Heart left ventricle (tissue), 16 donors: ENCODE measurements at regions not wholly inside any gene's neighbourhood (a gene's known extent, or its start where the extent isn't known, plus 50 kb on each side); places are given as distances from the start of the nearest gene placed in this dataset.

ENCODE experiments used
- ATAC-seq, 4 donors: fragments of 200-7000 bp; cut with Tn5 transposase; one replicate each; pipeline ENCODE4 v1.9.1; 2020 to 2022; ENCODE audit warnings: moderate library complexity in 4 of 4, mild to moderate bottlenecking in 3 of 4, moderate number of reproducible peaks in 1 of 4
- DNase-seq, 5 donors: peaks; one replicate each; pipeline ENCODE4 v3.0.0-alpha.2; 2020
- H3K27ac ChIP-seq, 12 donors: fragments of 200-600 bp; sonication (generic) in 4 of 12; one replicate each; pipeline versions ENCODE4 v1.5.0 to v1.8.0; 2016 to 2022; ENCODE audit warnings: mild to moderate bottlenecking in 2 of 12
- H3K27me3 ChIP-seq, 9 donors: fragments of 200-600 bp; sonication (generic) in 2 of 9; one replicate each; pipeline versions ENCODE4 v1.5.1 to v1.8.0; 2016 to 2022; ENCODE audit warnings: mild to moderate bottlenecking in 3 of 9
- H3K36me3 ChIP-seq, 9 donors: fragments of 200-600 bp; sonication (generic) in 2 of 9; one replicate each; pipeline versions ENCODE4 v1.5.0 to v1.8.0; 2018 to 2022; ENCODE audit warnings: mild to moderate bottlenecking in 2 of 9
- H3K4me1 ChIP-seq, 12 donors: fragments of 200-600 bp; sonication (generic) in 4 of 12; one replicate each; pipeline versions ENCODE4 v1.5.0 to v1.8.0; 2016 to 2022; ENCODE audit warnings: mild to moderate bottlenecking in 3 of 12
- H3K4me3 ChIP-seq, 12 donors: fragments of 200-600 bp; sonication (generic) in 4 of 12; one replicate each; pipeline versions ENCODE4 v1.5.0 to v1.8.0; 2017 to 2022; ENCODE audit warnings: mild to moderate bottlenecking in 9 of 12, moderate library complexity in 4 of 12
- H3K9me3 ChIP-seq, 12 donors: fragments of 200-600 bp; sonication (generic) in 4 of 12; one replicate each; pipeline versions ENCODE4 v1.5.0 to v1.8.0; 2016 to 2022; ENCODE audit warnings: mild to moderate bottlenecking in 1 of 12
- POLR2A ChIP-seq, 2 donors: fragments of 450-650 bp; IDR thresholded peaks; one replicate each; pipeline ENCODE4 v1.6.1; 2017; ENCODE audit warnings: antibody characterized with exemption in 2 of 2, mild to moderate bottlenecking in 2 of 2, moderate library complexity in 2 of 2
- WGBS, 4 donors: extraction: QIAGEN DNeasy Blood & Tissue Kit in 2 of 4; methylation state at CpG; one replicate each; pipeline versions ENCODE4 v1.1.5 to v1.1.7; 2013 to 2018; 5-methylcytosine and 5-hydroxymethylcytosine counted together
- intact Hi-C, 10 donors: fragments of 100-400 bp; cut with DNase I; formaldehyde crosslinking; loops; one replicate each; pipeline versions ENCODE4 v1.11.1 to v1.14.2; 2022
- TF ChIP-seq, protein P1 (sequence below), 12 donors: fragments of 200-600 bp; sonication (generic) in 4 of 12; IDR thresholded peaks; one replicate each; pipeline versions ENCODE4 v1.5.0 to v1.8.0; 2018 to 2022; ENCODE audit warnings: antibody characterized with exemption in 12 of 12, mild to moderate bottlenecking in 5 of 12
- donor health status: ischemic (EF 13 %, LVEDD 7.1; RV severe dilation, severe dysfunction).
- donor health status: healthy with polysubstance abuse.
- donor health status: DM: no; HTN: yes; CAD: no.
- donor health status: DM: no; HTN: no; CAD: no.
- donor health status: ischemic (EF 25% LVEDD 6.9; RV normal size, moderate dysfunction).
- donor health status: ischemic (EF 25% LVEDD 5.7; RV mildly dilated, moderate dysfunction).
- donor health status: healthy.
- donor health status: DM: yes; HTN: yes; CAD: no.
- donor health status: ischemic (EF 35%, LVEDD 5.7; RV mildly dilated, moderate dysfunction).
- donor health status: nonischemic (EF 11% LVEDD 7.7; RV severe dilation, severe dysfunction).
- donor health status: DM: yes; HTN: yes; CAD: no.
- donor health status: PGD.
- donor health status: ischemic (EF 29% LVEDD 5.4; RV normal size, mild dysfunction).
- donor health status: nonischemic (EF 23%, LVEDD 6.1; RV moderate dilation, normal function).

DNA sequence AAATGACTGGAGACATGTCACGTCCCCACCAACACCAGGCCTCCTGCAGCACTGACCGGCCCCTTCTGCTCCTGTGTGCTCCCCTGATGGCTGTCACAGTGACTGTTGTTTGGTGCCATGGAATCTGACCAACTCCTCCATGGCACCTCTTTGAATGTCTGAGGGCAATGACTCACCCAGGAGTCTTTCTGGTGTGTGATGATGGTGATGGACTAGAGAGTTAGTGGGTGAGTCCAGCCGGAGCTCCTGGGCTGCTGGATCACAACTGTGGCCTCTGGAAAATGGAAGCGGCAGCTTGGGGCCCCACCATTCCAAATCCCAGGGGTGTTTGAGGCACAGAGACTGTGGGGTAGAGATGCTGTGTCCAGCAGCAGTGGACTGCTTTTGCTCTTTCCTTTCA lies 133.3 kb downstream of the TFAP2C start:
- TF ChIP-seq POLR2A (IDR thresholded peaks at IDR 0.05): no peak
- TF ChIP-seq, protein P1, sequence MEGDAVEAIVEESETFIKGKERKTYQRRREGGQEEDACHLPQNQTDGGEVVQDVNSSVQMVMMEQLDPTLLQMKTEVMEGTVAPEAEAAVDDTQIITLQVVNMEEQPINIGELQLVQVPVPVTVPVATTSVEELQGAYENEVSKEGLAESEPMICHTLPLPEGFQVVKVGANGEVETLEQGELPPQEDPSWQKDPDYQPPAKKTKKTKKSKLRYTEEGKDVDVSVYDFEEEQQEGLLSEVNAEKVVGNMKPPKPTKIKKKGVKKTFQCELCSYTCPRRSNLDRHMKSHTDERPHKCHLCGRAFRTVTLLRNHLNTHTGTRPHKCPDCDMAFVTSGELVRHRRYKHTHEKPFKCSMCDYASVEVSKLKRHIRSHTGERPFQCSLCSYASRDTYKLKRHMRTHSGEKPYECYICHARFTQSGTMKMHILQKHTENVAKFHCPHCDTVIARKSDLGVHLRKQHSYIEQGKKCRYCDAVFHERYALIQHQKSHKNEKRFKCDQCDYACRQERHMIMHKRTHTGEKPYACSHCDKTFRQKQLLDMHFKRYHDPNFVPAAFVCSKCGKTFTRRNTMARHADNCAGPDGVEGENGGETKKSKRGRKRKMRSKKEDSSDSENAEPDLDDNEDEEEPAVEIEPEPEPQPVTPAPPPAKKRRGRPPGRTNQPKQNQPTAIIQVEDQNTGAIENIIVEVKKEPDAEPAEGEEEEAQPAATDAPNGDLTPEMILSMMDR (IDR thresholded peaks at IDR 0.05): no peak
- Histone ChIP-seq H3K4me1 (no peaks in the 10 kb centered on the region), H3K9me3 (no peaks in the 10 kb centered on the region), H3K27me3 (no peaks in the 10 kb centered on the region), H3K27ac (no peak overlapping the region), H3K4me3 (no peak overlapping the region), H3K36me3 (no peaks in the 10 kb centered on the region)
- DNase-seq (no peak), ATAC-seq (no peak)
- 85 to 90% (median 87%) methylated on average over 4 of the region's 4 CpGs for WGBS, 4 donors
- intact Hi-C loops: no loop called here

DNA sequence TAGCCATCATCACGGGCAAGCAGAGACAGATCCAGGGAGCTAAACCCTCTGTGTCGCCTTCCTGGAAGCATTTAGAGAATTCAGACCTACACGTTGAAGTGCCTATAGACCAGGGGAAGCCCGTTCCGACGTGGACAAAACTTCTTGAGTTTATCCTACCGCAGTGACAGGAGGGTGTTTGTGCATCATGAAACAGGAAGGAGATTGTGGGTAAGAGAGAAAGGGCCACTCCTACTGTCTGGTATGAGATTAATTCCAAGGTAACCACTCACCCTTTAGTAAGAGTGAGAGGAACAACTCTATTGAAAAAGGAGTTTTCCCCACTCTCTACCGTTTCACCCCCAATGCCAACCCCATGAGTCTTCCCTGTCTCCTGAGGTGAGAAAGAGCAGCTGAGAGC lies 133.7 kb downstream of the TFAP2C start:
- Histone ChIP-seq H3K36me3 (no peaks in the 10 kb centered on the region), H3K9me3 (no peaks in the 10 kb centered on the region), H3K4me1 (no peaks in the 10 kb centered on the region), H3K4me3 (no peak overlapping the region), H3K27ac (no peak overlapping the region), H3K27me3 (no peaks in the 10 kb centered on the region)
- WGBS, 4 donors: 86 to 92% (median 91%) methylated on average over 8 of the region's 8 CpGs
- TF ChIP-seq, protein P1 (IDR thresholded peaks at IDR 0.05): no peak
- TF ChIP-seq POLR2A (IDR thresholded peaks at IDR 0.05): no peak
- ATAC-seq (no peak), DNase-seq (no peak)
- intact Hi-C loops: no loop called here

DNA sequence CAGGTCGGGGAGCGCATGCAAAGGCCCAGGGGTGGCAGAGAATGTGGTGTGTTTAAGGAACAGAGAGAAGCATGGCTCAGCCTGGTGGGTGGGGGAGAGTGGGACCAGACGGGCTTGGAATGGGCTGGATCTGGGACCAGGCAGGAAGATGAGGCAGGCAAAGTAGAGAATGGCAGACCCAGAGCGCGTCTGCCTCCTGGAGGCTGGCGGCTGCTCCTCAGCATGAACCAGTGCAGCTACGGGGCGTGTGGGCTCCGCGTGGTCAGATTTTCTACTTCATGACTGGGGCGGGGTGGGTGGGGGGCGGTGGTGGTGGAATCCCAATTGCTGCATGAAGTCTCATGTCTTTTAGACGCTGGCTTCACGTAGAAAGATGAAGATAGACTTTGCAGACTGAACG lies 135.6 kb downstream of the TFAP2C start:
- ATAC-seq: no peak
- no peak for DNase-seq
- 78 to 86% (median 82%) methylated on average over 12 to 15 of the region's 15 CpGs for WGBS, 4 donors
- H3K36me3 ChIP-seq: no peaks in the 10 kb centered on the region
- intact Hi-C loops: no loop called here
- peaks cover 0 to under 1% (median 0%) of the 10 kb centered on the region in 9 donors for H3K27me3 ChIP-seq
- H3K9me3 ChIP-seq: no peaks in the 10 kb centered on the region
- H3K4me1 ChIP-seq: no peaks in the 10 kb centered on the region
- H3K27ac ChIP-seq: no peak overlapping the region
- no peak for TF ChIP-seq POLR2A (IDR thresholded peaks at IDR 0.05)
- TF ChIP-seq, protein P1 (IDR thresholded peaks at IDR 0.05): no peak
- no peak overlapping the region for H3K4me3 ChIP-seq

DNA sequence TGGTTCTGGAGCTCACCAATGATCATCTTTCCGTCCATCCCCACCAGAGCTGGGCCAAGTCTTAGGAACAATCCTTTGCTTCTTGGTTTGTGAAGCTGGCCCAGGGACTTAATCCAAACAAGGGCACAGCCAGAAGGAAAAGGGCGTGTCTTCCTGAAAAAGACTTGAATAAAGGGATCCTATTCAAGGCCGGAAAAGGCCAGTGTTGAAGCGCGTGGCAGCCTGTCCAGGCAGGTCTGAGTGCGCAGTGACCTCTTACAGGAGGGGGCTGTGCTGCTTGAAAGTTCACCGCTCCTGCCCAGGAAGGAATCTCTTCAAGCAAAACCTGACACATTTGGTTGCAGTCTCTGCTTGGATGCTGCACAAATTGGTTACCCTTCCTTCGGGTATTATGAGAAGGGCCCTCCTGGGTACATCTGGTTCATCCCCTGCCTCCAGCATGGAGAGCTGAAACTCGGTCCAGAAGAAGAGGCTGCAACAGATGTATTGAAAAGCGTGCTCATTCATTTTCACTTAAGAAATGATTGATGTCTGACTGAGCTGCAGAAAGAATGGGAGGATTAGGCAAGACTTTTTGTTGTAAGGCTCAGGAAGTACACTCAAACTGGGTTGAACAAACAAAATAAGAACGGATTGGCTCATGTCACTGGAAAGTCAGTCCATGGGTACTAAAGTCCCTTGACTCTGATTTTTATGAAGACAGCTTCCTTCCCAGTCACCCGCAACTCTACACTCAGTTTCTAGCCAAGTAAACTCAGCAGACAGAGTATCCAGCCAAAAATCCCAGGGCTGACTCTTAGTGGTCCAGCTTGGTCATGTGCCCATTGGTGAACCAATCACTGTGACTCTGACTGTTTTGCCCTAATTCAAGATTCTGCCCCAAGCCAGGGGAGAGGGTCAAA lies 136.3 kb downstream of the TFAP2C start:
- Histone ChIP-seq H3K4me1 (no peaks in the 10 kb centered on the region), H3K36me3 (no peaks in the 10 kb centered on the region), H3K27ac (no peak overlapping the region), H3K27me3 (peaks cover 0 to 8% (median 0%) of the 10 kb centered on the region in 9 donors), H3K4me3 (no peak overlapping the region), H3K9me3 (no peaks in the 10 kb centered on the region)
- DNase-seq (no peak), ATAC-seq (peak in 1 of 4 donors; percentile 69)
- TF ChIP-seq, protein P1 (IDR thresholded peaks at IDR 0.05): no peak
- TF ChIP-seq POLR2A (IDR thresholded peaks at IDR 0.05): no peak
- intact Hi-C loops: no loop called here
- WGBS, 4 donors: 62 to 75% (median 65%) methylated on average over 12 of the region's 12 CpGs
